Hematopoietic multipotent progenitor cell treated with erythropoietin and hydrocortisone succinate and interleukin-3 and kit ligand, for 6 days (in vitro differentiated cells): ENCODE measurements at regions not wholly inside any gene's neighbourhood (a gene's known extent, or its start where the extent isn't known, plus 50 kb on each side); places are given as distances from the start of the nearest gene placed in this dataset.

Experiments used
- DNase-seq: peaks from one replicate; pipeline ENCODE4 v3.0.0-alpha.2; 2015

DNA sequence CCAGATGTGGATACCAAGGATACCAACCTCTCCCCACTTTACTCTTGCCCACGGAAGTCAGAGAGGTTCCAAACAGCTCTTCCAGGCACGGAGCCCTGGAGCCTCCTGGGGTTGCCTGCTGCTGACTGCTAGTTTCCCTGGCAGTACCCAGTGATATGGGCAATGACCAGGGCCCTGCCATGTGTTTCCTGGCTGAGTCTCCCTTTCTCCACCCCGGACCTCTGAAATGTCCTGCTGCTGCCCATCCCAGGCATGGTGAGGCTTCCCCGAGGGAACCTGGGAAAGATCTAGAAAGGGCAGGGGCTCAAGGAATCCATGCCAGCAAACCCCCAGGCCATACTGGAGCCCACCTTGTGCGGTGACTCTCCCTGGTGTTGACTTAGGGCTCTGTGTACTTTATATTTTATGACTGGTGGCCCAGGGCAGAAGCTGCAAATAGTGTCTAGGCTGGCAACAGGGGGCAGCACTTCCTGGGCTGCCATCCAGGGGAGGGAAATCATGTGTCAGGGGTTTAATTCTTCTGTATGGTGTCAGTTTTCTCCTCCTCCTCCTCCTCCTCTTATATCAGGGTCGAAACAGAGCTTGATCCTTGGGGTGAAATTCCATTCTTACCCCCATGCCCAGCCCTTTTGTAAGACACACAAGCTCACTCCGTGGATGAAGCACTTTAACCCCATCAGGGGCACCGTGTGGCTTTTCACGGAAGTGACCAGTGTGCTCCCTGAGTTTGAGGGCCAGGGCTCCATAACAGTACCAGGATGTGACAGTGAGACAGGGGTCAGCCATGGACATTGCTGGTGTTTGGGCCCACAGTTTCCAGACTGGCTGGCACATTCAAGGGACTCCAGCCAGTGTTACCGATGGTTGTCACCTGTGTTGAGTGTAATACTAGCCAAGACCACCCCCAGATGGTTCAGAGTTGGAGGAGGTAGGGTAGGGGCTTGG lies 62.4 kb upstream of the GDF10 start:
- DNase-seq = no peak

DNA sequence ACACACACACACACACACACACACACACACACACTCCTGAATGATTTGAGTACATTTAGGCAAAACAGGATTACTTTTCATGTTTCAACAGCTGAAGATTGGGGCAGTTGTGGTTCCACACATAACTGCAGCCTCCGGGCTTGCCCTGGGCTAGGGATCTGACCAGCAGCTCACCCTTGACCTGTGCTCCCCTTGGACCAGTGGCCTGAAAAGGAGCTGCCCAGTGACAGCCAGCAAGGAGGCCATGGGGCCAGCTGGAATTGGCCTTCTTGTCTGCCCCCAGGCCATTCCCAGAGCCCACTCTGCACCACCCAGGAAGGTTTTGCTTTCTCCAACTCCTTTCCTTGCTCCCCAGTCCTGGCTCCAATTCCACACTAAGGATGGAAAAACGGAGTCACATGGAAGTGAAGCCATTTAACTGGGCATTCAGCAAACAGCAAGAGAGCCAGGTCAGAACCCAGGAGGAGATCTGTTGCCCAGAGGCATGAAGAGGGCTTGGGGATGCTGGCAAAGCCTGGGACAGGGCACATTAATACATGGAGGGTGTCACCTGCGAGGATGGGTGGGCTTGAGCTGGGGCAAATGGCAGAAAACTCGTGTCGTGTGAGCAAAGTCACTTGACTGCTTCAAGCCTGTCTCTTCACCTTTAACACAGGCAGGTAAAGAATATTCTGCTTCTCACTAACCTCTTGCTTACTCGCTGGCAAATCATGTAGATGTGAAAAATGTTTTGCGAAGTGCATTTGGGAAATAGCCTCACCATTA lies 61.5 kb upstream of the GDF10 start:
- no peak for DNase-seq

DNA sequence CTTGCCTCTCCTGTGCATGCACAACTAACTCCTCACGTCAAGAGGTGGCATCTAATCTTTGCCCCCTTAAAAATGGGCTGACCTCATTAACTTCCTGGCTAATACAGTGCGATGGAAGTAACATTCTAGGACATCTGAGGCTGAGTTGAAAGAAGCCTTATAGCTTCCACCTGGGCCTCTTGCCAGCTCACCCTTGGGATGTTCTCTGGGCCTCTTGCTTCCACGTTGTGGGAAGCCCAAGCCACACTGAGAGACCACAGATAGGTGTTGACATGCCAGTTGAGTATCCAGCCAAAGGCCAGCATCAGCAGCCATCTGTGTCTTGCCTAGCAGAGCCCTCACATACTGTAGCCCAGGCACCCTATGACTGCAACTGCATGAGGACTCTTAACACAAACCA lies 60.8 kb upstream of the GDF10 start:
- no peak for DNase-seq

DNA sequence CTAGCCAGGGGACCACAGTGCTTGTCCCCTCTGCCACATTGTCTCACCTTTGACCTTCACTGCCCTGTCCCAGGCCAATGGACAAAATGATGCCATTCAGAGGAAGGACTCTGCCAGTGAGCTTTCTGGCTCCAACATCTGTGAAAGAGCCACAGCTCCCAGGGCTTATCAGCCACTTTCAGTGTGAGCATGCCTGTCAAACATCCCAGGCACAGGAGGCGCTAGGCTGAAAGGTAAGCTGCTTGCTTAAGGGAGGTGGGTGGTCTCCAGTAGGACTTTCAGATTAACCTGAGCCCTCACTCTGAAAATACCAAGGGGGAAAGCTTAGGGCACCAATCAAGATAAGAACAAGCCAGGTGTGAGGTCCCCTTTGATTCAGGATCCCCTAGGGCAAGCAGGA lies 59.8 kb upstream of the GDF10 start:
- no peak for DNase-seq

- no peak for DNase-seq
Observed at GRCh38 chr10:47241256-47241655, 58.7 kb upstream of the GDF10 start.

- DNase-seq = no peak
Observed at GRCh38 chr10:47241946-47242867, 57.8 kb upstream of the GDF10 start.

- DNase-seq = no peak
Observed at GRCh38 chr10:47243356-47243755, 56.6 kb upstream of the GDF10 start.

DNA sequence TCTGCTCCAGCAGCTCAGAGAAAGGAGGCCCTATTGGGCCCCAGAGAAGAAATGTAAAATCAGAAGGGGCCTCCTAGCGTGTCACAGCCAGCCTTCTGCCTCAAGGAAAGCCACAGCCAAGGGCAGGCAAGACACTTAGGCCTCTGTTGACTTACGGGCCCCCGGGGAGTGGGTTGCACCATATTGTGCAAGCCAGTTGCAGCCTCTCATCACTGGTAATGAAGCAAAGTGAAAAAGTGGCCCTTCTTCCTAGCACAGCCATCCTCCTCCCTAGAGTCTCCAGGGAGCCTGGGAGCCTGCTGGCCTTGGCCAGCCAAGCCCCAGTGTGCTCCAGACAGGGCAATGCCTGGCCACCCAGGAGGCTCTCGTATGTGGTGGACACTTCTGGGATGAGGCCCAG lies 56.2 kb upstream of the GDF10 start:
- DNase-seq = no peak

DNA sequence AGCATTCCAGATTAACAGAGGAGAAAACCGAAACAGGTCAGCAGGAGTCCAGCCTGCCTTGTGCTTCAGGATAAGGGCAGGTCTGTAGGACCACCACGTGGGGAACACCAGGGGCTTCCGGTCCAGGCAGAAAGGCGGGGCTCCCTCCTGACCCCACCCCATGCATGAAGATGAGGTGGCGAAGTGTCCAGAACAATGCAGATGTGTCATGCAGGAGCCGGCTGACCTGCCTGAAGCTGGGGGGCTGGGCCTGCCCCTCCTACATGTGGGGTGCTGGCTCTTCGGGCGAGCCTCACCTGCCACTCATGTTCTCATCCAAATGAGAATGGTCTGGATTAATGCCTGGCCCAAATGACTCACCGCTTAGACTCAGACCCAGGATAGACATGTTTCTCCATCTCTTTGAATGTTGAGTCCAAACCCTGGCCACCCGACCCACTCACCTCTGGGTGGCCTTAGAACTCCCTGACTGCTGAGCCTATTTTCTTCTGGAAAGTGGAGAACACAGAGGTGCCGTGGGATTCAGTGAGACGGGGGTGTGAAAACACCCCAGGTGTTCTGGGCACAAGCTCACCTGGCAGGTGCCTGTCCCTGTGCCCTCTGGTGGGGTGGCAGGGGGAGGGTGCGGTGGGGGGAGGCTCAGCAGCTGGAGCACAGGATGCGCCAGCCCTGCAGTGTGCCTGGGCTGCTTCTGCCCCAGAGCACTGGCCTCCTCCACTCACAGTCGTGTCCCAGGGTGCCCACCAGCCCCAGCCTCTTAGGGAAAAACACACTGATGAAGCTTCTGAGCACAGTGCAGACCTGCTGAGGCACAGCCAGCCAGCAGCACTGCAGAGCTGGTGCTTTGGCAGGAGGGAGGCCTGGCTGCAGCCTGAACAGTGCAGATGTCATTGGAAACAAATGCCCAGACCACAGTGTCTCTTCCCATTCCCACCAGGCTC lies 55.2 kb upstream of the GDF10 start:
- DNase-seq = no peak

GRCh38 chr10:47245731-47246350 lies 54.2 kb upstream of the GDF10 start:
- no peak for DNase-seq

DNA sequence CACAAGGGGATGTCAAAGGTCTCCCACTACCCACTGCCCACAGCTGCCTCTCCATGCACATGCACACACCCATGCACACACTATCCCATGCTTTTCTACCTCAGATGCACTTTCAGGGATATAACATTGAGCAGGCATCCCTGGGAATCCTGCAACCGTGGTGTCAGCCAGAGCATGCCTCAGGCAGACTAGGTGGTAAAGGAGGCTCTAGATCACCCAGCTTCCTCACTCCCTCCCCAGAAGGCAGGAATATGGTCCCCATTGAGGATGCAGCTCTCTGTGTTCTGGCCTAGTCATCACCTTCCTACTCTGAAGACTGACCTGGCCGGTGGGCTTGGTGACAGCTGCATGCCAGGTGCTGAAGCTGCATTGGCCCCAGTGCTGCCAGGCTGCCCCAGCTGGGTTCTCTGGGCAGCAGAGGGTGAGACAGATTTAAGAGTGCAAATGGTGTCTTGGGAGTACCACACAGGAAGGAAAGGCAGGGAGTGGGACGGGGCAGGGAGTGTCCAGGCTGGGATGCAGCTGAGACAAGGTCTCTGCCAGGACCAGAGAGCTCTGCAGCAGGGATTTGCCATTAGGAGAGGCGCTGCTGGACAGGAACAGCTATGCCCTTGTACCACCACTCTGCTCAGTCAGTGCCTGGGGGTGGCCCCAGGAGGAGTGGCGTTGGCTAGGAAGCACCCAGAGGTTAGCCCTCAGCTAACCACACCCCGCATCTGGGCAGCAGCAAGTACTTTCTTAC lies 53.4 kb upstream of the GDF10 start:
- no peak for DNase-seq

GRCh38 chr10:47247148-47248059 lies 52.6 kb upstream of the GDF10 start:
- no peak for DNase-seq

DNA sequence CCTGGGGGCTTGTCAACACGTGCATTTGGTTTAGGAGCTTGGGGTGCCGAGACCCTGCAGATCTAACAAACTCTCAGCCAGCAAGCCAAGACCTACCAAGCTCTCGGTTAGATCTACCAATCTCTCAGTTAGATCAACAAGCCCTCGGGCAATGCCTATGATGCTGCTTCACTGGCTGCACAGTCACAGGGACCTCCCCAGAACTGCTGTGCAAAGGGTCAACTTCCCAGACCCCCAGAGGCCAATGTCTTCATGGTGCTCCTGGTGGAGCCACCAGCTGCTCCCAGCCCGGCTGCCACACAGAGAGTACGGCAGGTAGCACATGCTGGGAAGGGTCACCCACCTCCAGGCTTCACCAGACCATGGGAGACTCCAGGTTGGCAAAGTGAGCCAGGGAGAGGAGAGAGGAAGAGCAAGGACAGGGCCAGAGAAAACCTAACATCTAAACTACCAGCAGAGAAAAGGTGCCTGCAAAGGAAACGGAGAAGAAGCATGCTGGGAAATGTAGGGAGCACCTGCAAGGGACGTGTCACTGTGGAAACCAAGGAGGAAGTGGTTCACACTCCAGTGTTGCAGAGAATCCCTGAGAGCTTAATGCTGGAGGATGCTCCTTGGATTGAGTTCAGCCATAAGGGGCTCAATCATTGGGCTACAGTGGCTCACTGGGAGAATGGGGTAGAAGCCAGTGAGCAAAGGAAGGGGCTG lies 51.5 kb upstream of the GDF10 start:
- DNase-seq = no peak

- no peak for DNase-seq
Observed at GRCh38 chr10:47249881-47250280, 50.1 kb upstream of the GDF10 start.
